K562 (cell line): ENCODE measurements at regions not wholly inside any gene's neighbourhood (a gene's known extent, or its start where the extent isn't known, plus 50 kb on each side); places are given as distances from the start of the nearest gene placed in this dataset.

Source experiments
- ATAC-seq: fragments of 200-7000 bp; cut with Tn5 transposase; 3 replicates; pipeline ENCODE4 v1.9.1; 2020; ENCODE audit warnings: moderate library complexity
- BruUV-seq: library from RNA; stranded (reverse); fragments of 400-500 nt; replicated peaks from 2 replicates; lab custom pipeline; 2021; lab: Mats Ljungman, UMichigan
- CTCF ChIA-PET: fragments of 300-600 bp; formaldehyde crosslinking; extraction: SDS; loops from one replicate; lab custom pipeline; 2021; ENCODE audit warnings: low intra/inter-chr PET ratio; lab: Yijun Ruan, JAX
- POLR2A ChIA-PET: fragments of 300-600, 350-650 bp; sonication (Branson Sonifier 250); formaldehyde crosslinking; extraction: SDS; loops from one replicate; lab custom pipeline; 2021; ENCODE audit warnings: antibody characterized with exemption, inconsistent platforms; lab: Yijun Ruan, JAX
- DNase-seq, 4 experiments: peaks; one replicate each; pipeline versions ENCODE4 v3.0.0 to v3.0.0-alpha.2; 2011 to 2018; ENCODE audit warnings: low spot score in 3 of 4, mixed read lengths in 3 of 4; ENCODE audit errors: extremely low read depth in 1 of 4
- FAIRE-seq: peaks from 2 replicates; lab custom pipeline; 2011; peaks lifted over from hg19 to GRCh38; lab: Jason Lieb, UNC
- H2AFZ ChIP-seq: 2 replicates; pipeline ENCODE4 v1.6.0; 2011; ENCODE audit warnings: low read depth, low read length, control low read depth, inconsistent platforms
- H3K27ac ChIP-seq: fragments of 200-600 bp; 3 replicates; pipeline ENCODE4 v1.8.0; 2011; ENCODE audit warnings: low read depth, mild to moderate bottlenecking, control low read depth, inconsistent platforms, low read length, moderate library complexity, mixed read lengths; ENCODE audit errors: extremely low read depth
- H3K27me3 ChIP-seq, 2 experiments: fragments of 300-600 bp in 1 of 2; 2 replicates in 1 of 2; 3 replicates in 1 of 2; pipeline versions ENCODE4 v1.6.0 to v1.8.0; 2011; ENCODE audit warnings: inconsistent platforms in 2 of 2, low read length in 2 of 2, mild to moderate bottlenecking in 1 of 2, mixed read lengths in 1 of 2, moderate library complexity in 1 of 2; ENCODE audit not compliant: control insufficient read depth in 2 of 2, insufficient read depth in 2 of 2
- H3K36me3 ChIP-seq: fragments of 300-600 bp; 3 replicates; pipeline ENCODE4 v1.8.0; 2011; ENCODE audit warnings: mild to moderate bottlenecking, low read length, inconsistent platforms; ENCODE audit not compliant: control insufficient read depth, insufficient read depth
- H3K4me1 ChIP-seq, 2 experiments: fragments of 200-600 bp in 1 of 2; replicated peaks in 1 of 2; 2 replicates in 1 of 2; 3 replicates in 1 of 2; pipeline versions ENCODE4 v1.5.1 to v1.8.0; 2011; ENCODE audit warnings: inconsistent platforms in 2 of 2, low read length in 2 of 2, mild to moderate bottlenecking in 1 of 2, mixed read lengths in 1 of 2, moderate library complexity in 1 of 2; ENCODE audit not compliant: control insufficient read depth in 2 of 2, insufficient read depth in 2 of 2
- H3K4me2 ChIP-seq: 2 replicates; pipeline ENCODE4 v1.6.1; 2011; ENCODE audit warnings: low read length, control low read depth, inconsistent platforms, mixed read lengths; ENCODE audit not compliant: insufficient read depth
- H3K4me3 ChIP-seq: fragments of 200-600 bp; sonication (generic), shearing (Covaris generic); 2 replicates; pipeline ENCODE4 v1.5.1; 2016; ENCODE audit warnings: control low read depth, inconsistent platforms
- H3K79me2 ChIP-seq: fragments of 200-600 bp; 3 replicates; pipeline ENCODE4 v1.8.0; 2011; ENCODE audit warnings: low read length, inconsistent platforms; ENCODE audit not compliant: control insufficient read depth, insufficient read depth
- H3K9ac ChIP-seq, 2 experiments: 2 replicates each; pipeline versions ENCODE4 v1.6.0 to v1.6.1; 2011; ENCODE audit warnings: low read depth in 2 of 2, low read length in 2 of 2, control low read depth in 1 of 2, inconsistent platforms in 1 of 2, mild to moderate bottlenecking in 1 of 2, mixed read lengths in 1 of 2; ENCODE audit not compliant: insufficient read depth in 1 of 2
- H3K9me1 ChIP-seq: one replicate; pipeline ENCODE4 v1.6.0; 2011; ENCODE audit warnings: inconsistent platforms, mild to moderate bottlenecking, low read length, moderate library complexity; ENCODE audit not compliant: control insufficient read depth, insufficient read depth
- H3K9me3 ChIP-seq: replicated peaks from 2 replicates; pipeline ENCODE4 v1.5.1; 2011; ENCODE audit warnings: low read depth, low read length, inconsistent platforms; ENCODE audit not compliant: control insufficient read depth, insufficient read depth
- H4K20me1 ChIP-seq: replicated peaks from 2 replicates; pipeline ENCODE4 v1.6.1; 2011; ENCODE audit warnings: low read length, inconsistent platforms, mixed read lengths; ENCODE audit not compliant: control insufficient read depth, insufficient read depth
- ELF1 ChIP-seq: fragments of 200-800 bp; sonication (Bioruptor generic); IDR thresholded peaks from 2 replicates; pipeline ENCODE4 v1.6.1; 2016; ENCODE audit warnings: missing genetic modification characterization, missing compliant biosample characterization
- HDAC3 ChIP-seq: fragments of 450-650 bp; IDR thresholded peaks from 2 replicates; pipeline ENCODE4 v1.6.1; 2018; ENCODE audit warnings: borderline replicate concordance, mild to moderate bottlenecking, moderate library complexity; ENCODE audit not compliant: partially characterized antibody
- HSF4 ChIP-seq: fragments of 250-450 bp; sonication (Bioruptor Pico); IDR thresholded peaks from 2 replicates; pipeline ENCODE4 v2.1.2; 2022; ENCODE audit warnings: mild to moderate bottlenecking, moderate library complexity, borderline replicate concordance
- MAZ ChIP-seq, 2 experiments: fragments of 450-650 bp in 1 of 2; sonication (generic) in 1 of 2; formaldehyde crosslinking; IDR thresholded peaks in 1 of 2; conservative IDR thresholded peaks in 1 of 2; 2 replicates each; pipeline versions ENCODE4 v1.4.0 to v1.5.0; 2020; ENCODE audit warnings: mild to moderate bottlenecking in 1 of 2, missing genetic modification reagents in 1 of 2
- MEIS2 ChIP-seq: fragments of 450-650 bp; IDR thresholded peaks from 2 replicates; pipeline ENCODE4 v1.6.1; 2014; ENCODE audit warnings: mild to moderate bottlenecking; ENCODE audit not compliant: partially characterized antibody
- PHB ChIP-seq: fragments of 250-450 bp; sonication (Bioruptor Pico); IDR thresholded peaks from 2 replicates; pipeline ENCODE4 v1.5.0; 2021
- PRMT5 ChIP-seq: sonication (generic); formaldehyde crosslinking; IDR thresholded peaks from 2 replicates; pipeline ENCODE4 v1.5.0; 2020; ENCODE audit warnings: missing genetic modification reagents
- RBM14 ChIP-seq: fragments of 200-400 bp; formaldehyde crosslinking; IDR thresholded peaks from 2 replicates; pipeline ENCODE4 v1.6.1; 2018; ENCODE audit warnings: low read depth, mild to moderate bottlenecking, low read length, moderate library complexity, borderline replicate concordance; ENCODE audit not compliant: insufficient read depth
- SAFB2 ChIP-seq: fragments of 200-400 bp; formaldehyde crosslinking; IDR thresholded peaks from 2 replicates; pipeline ENCODE4 v1.6.1; 2018; ENCODE audit warnings: borderline replicate concordance, low read length, low read depth, moderate library complexity; ENCODE audit not compliant: severe bottlenecking
- SNRNP70 ChIP-seq: fragments of 200-400 bp; formaldehyde crosslinking; optimal IDR thresholded peaks from 2 replicates; pipeline ENCODE3; 2017; ENCODE audit warnings: low read depth, low read length
- STAT5A ChIP-seq: IDR thresholded peaks from 2 replicates; pipeline ENCODE4 v1.6.1; 2012; ENCODE audit warnings: low read length, inconsistent platforms, borderline replicate concordance
- ZFP1 ChIP-seq: fragments of 450-650 bp; formaldehyde crosslinking; IDR thresholded peaks from 2 replicates; pipeline ENCODE4 v1.4.0; 2020; ENCODE audit warnings: mild to moderate bottlenecking, mixed read lengths
- ZNF124 ChIP-seq: sonication (generic); formaldehyde crosslinking; IDR thresholded peaks from 2 replicates; pipeline ENCODE4 v1.8.1; 2022; ENCODE audit warnings: missing genetic modification reagents
- ZNF436 ChIP-seq: fragments of 250-450, 450-650 bp; sonication (Bioruptor Pico); formaldehyde crosslinking; IDR thresholded peaks from 2 replicates; pipeline ENCODE4 v1.7.0; 2020; ENCODE audit warnings: mild to moderate bottlenecking
- ZZZ3 ChIP-seq: fragments of 450-650 bp; IDR thresholded peaks from 2 replicates; pipeline ENCODE4 v1.6.1; 2016; ENCODE audit warnings: antibody characterized with exemption, mild to moderate bottlenecking, moderate library complexity
- WGBS: fragments of 100-300 bp; shearing (Covaris generic); methylation state at CpG from one replicate; pipeline ENCODE4 v1.1.6; 2016; ENCODE audit warnings: low coverage, mixed read lengths; ENCODE audit not compliant: insufficient coverage; ENCODE audit errors: missing lambda C conversion rate; 5-methylcytosine and 5-hydroxymethylcytosine counted together
- in situ Hi-C: fragments of 300-500 bp; cut with MboI; formaldehyde crosslinking; loops from 4 replicates; pipeline ENCODE4 v1.15.0; 2018; ENCODE audit warnings: inconsistent platforms, mixed read lengths
- intact Hi-C: fragments of 100-400 bp; cut with micrococcal nuclease; formaldehyde crosslinking; loops from 2 replicates; pipeline ENCODE4 v1.14.2; 2022
- TF ChIP-seq, protein P1 (sequence below): IDR thresholded peaks from 2 replicates; pipeline ENCODE4 v1.6.1; 2011; ENCODE audit not compliant: insufficient read length; ENCODE audit errors: extremely low read depth
- TF ChIP-seq, protein P2 (sequence below): sonication (generic); formaldehyde crosslinking; IDR thresholded peaks from 2 replicates; pipeline ENCODE4 v1.8.0; 2022; ENCODE audit warnings: mild to moderate bottlenecking, missing genetic modification reagents

DNA sequence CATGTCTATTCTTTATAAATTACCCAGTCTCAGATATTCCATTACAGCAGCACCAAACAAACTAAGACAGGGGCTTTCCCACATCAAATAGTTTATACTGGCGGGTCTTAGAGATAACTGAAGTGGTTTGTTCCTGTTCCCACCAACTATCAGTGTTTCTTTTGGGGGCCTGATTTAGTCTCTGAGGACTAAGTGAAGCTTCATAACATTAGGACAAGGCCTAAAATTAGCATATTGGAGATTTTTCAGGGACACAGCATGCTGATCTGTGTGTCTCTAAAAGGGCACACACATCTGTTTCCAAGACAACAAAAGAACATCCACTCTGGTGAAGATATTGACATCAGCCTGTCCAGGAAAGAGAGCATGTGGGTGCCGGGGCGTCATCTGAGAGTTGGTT lies 72.6 kb upstream of the SEMA6D start:
- CTCF ChIA-PET: no interaction called here
- no peak overlapping the region for H2AFZ ChIP-seq
- no peak overlapping the region for H3K9ac ChIP-seq
- 0% methylated on average over 3 of the region's 3 CpGs for WGBS
- no peak overlapping the region for H3K4me2 ChIP-seq
- H3K9me3 ChIP-seq: no peaks in the 10 kb centered on the region; the same call in 1 of the 2 replicates
- DNase-seq (no peak), ATAC-seq (no peak), FAIRE-seq (no peak)
- no peak overlapping the region for H3K27ac ChIP-seq
- no peaks in the 10 kb centered on the region for H3K27me3 ChIP-seq
- in situ Hi-C loops: no loop called here
- POLR2A ChIA-PET: no interaction called here
- TF ChIP-seq ZNF124: no peak
- TF ChIP-seq MEIS2: no peak
- no peak for TF ChIP-seq ZZZ3
- TF ChIP-seq, protein P1, sequence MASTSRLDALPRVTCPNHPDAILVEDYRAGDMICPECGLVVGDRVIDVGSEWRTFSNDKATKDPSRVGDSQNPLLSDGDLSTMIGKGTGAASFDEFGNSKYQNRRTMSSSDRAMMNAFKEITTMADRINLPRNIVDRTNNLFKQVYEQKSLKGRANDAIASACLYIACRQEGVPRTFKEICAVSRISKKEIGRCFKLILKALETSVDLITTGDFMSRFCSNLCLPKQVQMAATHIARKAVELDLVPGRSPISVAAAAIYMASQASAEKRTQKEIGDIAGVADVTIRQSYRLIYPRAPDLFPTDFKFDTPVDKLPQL: no peak
- H3K4me3 ChIP-seq: no peak overlapping the region
- no peaks in the 10 kb centered on the region for H3K4me1 ChIP-seq
- no peaks in the 10 kb centered on the region for H4K20me1 ChIP-seq
- no peaks in the 10 kb centered on the region for H3K36me3 ChIP-seq
- no peaks in the 10 kb centered on the region for H3K9me1 ChIP-seq
- intact Hi-C loops: no loop called here
- H3K79me2 ChIP-seq: no peaks in the 10 kb centered on the region
- no TSS peak for BruUV-seq

DNA sequence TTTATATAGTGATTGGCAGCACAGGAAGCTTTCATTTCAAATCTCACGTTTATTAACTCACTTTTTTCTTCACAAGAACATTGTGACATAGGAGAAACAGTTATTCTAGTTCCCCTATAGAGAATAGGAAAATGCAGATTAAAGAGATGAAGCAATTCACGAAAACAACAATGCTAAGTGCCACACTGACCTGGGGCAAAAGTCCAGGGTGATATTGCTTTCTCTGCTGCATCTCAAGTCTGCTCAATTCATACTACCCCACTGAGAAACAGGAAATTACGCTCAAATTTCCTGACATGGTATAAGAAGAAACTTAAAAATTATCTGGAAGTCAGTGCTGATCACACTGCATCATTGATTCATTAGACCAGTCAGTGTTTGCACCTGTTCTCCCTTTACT lies 66.7 kb upstream of the SEMA6D start:
- 0% methylated on average over 3 of the region's 3 CpGs for WGBS
- POLR2A ChIA-PET: interaction anchor here (0.6 kb wide), 1 partner anchor 351 kb away, joined by 3 read pairs; no protein-coding TSS in a partner anchor
- no peak overlapping the region for H3K27ac ChIP-seq
- H2AFZ ChIP-seq: no peak overlapping the region
- ATAC-seq (no peak), DNase-seq (no peak), FAIRE-seq (no peak)
- intact Hi-C loops (no loop called here), in situ Hi-C loops (no loop called here)
- no peaks in the 10 kb centered on the region for H3K9me1 ChIP-seq
- no peaks in the 10 kb centered on the region for H3K79me2 ChIP-seq
- no peaks in the 10 kb centered on the region for H3K9me3 ChIP-seq
- H3K36me3 ChIP-seq: no peaks in the 10 kb centered on the region
- no peaks in the 10 kb centered on the region for H3K4me1 ChIP-seq
- H3K27me3 ChIP-seq: no peaks in the 10 kb centered on the region
- no peak overlapping the region for H3K4me2 ChIP-seq
- H4K20me1 ChIP-seq: no peaks in the 10 kb centered on the region
- H3K4me3 ChIP-seq: no peak overlapping the region
- CTCF ChIA-PET: no interaction called here
- BruUV-seq: no TSS peak
- H3K9ac ChIP-seq: no peak overlapping the region
- no peak for TF ChIP-seq ELF1
- no peak for TF ChIP-seq ZNF436 (CRISPR knock-in tag)
- no peak for TF ChIP-seq HSF4 (CRISPR knock-in tag)
- TF ChIP-seq RBM14: no peak
- no peak for TF ChIP-seq ZFP1 (CRISPR knock-in tag)
- TF ChIP-seq SAFB2: no peak
- TF ChIP-seq PRMT5: no peak
- no peak for TF ChIP-seq STAT5A
- TF ChIP-seq MAZ (CRISPR knock-in tag; conservative IDR thresholded peaks at IDR 0.05 in 1 of 2, IDR thresholded peaks at IDR 0.05 in 1 of 2): no peak
- TF ChIP-seq, protein P2, sequence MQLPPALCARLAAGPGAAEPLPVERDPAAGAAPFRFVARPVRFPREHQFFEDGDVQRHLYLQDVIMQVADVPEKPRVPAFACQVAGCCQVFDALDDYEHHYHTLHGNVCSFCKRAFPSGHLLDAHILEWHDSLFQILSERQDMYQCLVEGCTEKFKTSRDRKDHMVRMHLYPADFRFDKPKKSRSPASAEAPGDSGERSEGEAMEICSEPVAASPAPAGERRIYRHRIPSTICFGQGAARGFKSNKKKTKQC (CRISPR knock-in tag): no peak
- TF ChIP-seq SNRNP70: no peak
- no peak for TF ChIP-seq HDAC3
- TF ChIP-seq PHB (CRISPR knock-in tag): no peak
